ENCODE measurements at regions not wholly inside any gene's neighbourhood (a gene's known extent, or its start where the extent isn't known, plus 50 kb on each side); places are given as distances from the start of the nearest gene placed in this dataset.
A peak's percentile ranks its signal among the peaks of the same experiment; 100 is the strongest.

- H3K23me2 ChIP-seq (ENCODE audit: low read depth, low read length), result no peaks in the 10 kb centered on the region; the same call in 1 of the 2 replicates
- H2AK5ac ChIP-seq (ENCODE audit: low read depth, low read length), result no peak overlapping the region
- ChIA-PET CTCF (ENCODE audit: partially characterized antibody) (interaction anchor here (0.7 kb wide), 1 partner anchor 571 kb away, joined by 3 read pairs; no protein-coding TSS in a partner anchor), POLR2A (ENCODE audit: partially characterized antibody) (no interaction called here)
- H4K5ac ChIP-seq (ENCODE audit: insufficient read length, low read depth, low read length), result no peak overlapping the region
- no peak overlapping the region for H3K23ac ChIP-seq (ENCODE audit: insufficient read length)
- FAIRE-seq (no peak), DNase-seq (ENCODE audit: low read depth in 1 of 2, low spot score in 2 of 2) (no peak)
- H4K8ac ChIP-seq (ENCODE audit: extremely low read depth, insufficient read depth, low read length), result no peak overlapping the region
- H3K14ac ChIP-seq (ENCODE audit: insufficient read length), result no peak overlapping the region
- no peak overlapping the region for H4K91ac ChIP-seq (replicated peaks; ENCODE audit: insufficient read length, low read length)
- H3K56ac ChIP-seq (replicated peaks; ENCODE audit: insufficient read length, low read depth, low read length), result no peak overlapping the region
- H3K27me3 ChIP-seq (replicated peaks in 1 of 4; ENCODE audit: control insufficient read depth in 3 of 4, extremely low read depth in 1 of 4, insufficient read depth in 3 of 4, low read length in 3 of 4), result no peaks in the 10 kb centered on the region
- H3K27ac ChIP-seq (ENCODE audit: low read depth, low read length), result no peak overlapping the region
- H2BK15ac ChIP-seq (ENCODE audit: low read length), result no peak overlapping the region
- H3K36me3 ChIP-seq (ENCODE audit: control insufficient read depth in 2 of 4, insufficient read depth in 4 of 4, low read length in 3 of 4), result no peaks in the 10 kb centered on the region
- H2BK20ac ChIP-seq (ENCODE audit: low read length), result no peak overlapping the region
- H3K4me3 ChIP-seq (ENCODE audit: extremely low read depth in 1 of 4, insufficient read depth in 2 of 4, low read depth in 3 of 4, low read length in 4 of 4), result no peak overlapping the region
- no peak overlapping the region for H2BK5ac ChIP-seq (ENCODE audit: low read depth, low read length)
- no peak overlapping the region for H2BK120ac ChIP-seq (replicated peaks; ENCODE audit: low read depth, low read length)
- no peak overlapping the region for H3K4me2 ChIP-seq (ENCODE audit: insufficient read depth in 1 of 2, low read depth in 2 of 2, low read length in 2 of 2)
- no peaks in the 10 kb centered on the region for H3K79me1 ChIP-seq (ENCODE audit: low read depth, low read length)
- H3K9me3 ChIP-seq (ENCODE audit: insufficient read depth in 2 of 2, low read depth in 1 of 2, low read length in 1 of 2), result no peaks in the 10 kb centered on the region
- H2AFZ ChIP-seq (ENCODE audit: low read length), result peak overlapping the region; percentile 33; the same call in 1 of the 2 replicates
- H3K79me2 ChIP-seq (ENCODE audit: control insufficient read depth in 1 of 2, insufficient read depth in 2 of 2, low read length in 2 of 2), result no peaks in the 10 kb centered on the region
- no peak for TF ChIP-seq SP2 (IDR thresholded peaks at IDR 0.05; ENCODE audit: low read length)
- no peak for TF ChIP-seq CHD1 (IDR thresholded peaks at IDR 0.05; ENCODE audit: low read depth, low read length)
- no peak for TF ChIP-seq RXRA (IDR thresholded peaks at IDR 0.05; ENCODE audit: insufficient read depth, low read depth, low read length)
- TF ChIP-seq PHF8 (conservative IDR thresholded peaks at IDR 0.05; ENCODE audit: low read depth, low read length), result no peak
- TF ChIP-seq SP1 (IDR thresholded peaks at IDR 0.05; ENCODE audit: low read depth, low read length), result no peak
- TF ChIP-seq FOSL1 (IDR thresholded peaks at IDR 0.05; ENCODE audit: insufficient read depth, low read depth, low read length), result no peak
- no peak for TF ChIP-seq POU5F1 (IDR thresholded peaks at IDR 0.05; ENCODE audit: low read depth, low read length)
- no peak for TF ChIP-seq RNF2 (IDR thresholded peaks at IDR 0.05; ENCODE audit: borderline replicate concordance, low read depth, low read length, missing control alignments, poor library complexity, severe bottlenecking)
- no peak for TF ChIP-seq MAX (IDR thresholded peaks at IDR 0.05)
- H3K4me1 ChIP-seq (replicated peaks in 1 of 4; ENCODE audit: control insufficient read depth in 3 of 4, insufficient read depth in 4 of 4, low read length in 3 of 4), result 0 out of 7 replicates have a peak, but pooled peaks cover 0 to 1% (median 0%) of the 10 kb centered on the region in 4 experiments
- no peaks in the 10 kb centered on the region for H4K20me1 ChIP-seq (replicated peaks in 1 of 2; ENCODE audit: control insufficient read depth in 1 of 2, insufficient read depth in 2 of 2, low read length in 2 of 2)
- WGBS, 2 experiments (ENCODE audit: extremely low coverage in 1 of 2, insufficient coverage in 1 of 2, insufficient read length in 1 of 2, insufficient replicate concordance in 2 of 2, low coverage in 1 of 2, low lambda C conversion rate in 2 of 2, missing lambda C conversion rate in 1 of 2), result 88% methylated on average over 5 of the region's 5 CpGs; no CpG with 5 or more reads in 1 of the 2 experiments
- no peak overlapping the region for H3K18ac ChIP-seq (ENCODE audit: extremely low read depth, low read length)
- H3K9ac ChIP-seq (replicated peaks in 1 of 4; ENCODE audit: extremely low read depth in 1 of 4, low read depth in 3 of 4, low read length in 3 of 4), result no peak overlapping the region
- no peak overlapping the region for H2BK12ac ChIP-seq (ENCODE audit: low read depth, low read length)
- H3K4ac ChIP-seq (replicated peaks; ENCODE audit: insufficient read length, low read depth, low read length), result no peak overlapping the region
Measured at GRCh38 chr17:71338396-71338795, 782.4 kb upstream of the SOX9 start.
